ENCODE measurements at regions not wholly inside any gene's neighbourhood (a gene's known extent, or its start where the extent isn't known, plus 50 kb on each side); places are given as distances from the start of the nearest gene placed in this dataset.

- no peak for TF ChIP-seq CEBPB (IDR thresholded peaks at IDR 0.05)
- TF ChIP-seq CBX8 (IDR thresholded peaks at IDR 0.05): no peak
- TF ChIP-seq CTCF (IDR thresholded peaks at IDR 0.05): no peak
These were observed 295.9 kb downstream of the GJA1 start for GRCh38 chr6:121731381-121731780.

Data from A549 (cell line).